ENCODE measurements at regions not wholly inside any gene's neighbourhood (a gene's known extent, or its start where the extent isn't known, plus 50 kb on each side); places are given as distances from the start of the nearest gene placed in this dataset.

DNA sequence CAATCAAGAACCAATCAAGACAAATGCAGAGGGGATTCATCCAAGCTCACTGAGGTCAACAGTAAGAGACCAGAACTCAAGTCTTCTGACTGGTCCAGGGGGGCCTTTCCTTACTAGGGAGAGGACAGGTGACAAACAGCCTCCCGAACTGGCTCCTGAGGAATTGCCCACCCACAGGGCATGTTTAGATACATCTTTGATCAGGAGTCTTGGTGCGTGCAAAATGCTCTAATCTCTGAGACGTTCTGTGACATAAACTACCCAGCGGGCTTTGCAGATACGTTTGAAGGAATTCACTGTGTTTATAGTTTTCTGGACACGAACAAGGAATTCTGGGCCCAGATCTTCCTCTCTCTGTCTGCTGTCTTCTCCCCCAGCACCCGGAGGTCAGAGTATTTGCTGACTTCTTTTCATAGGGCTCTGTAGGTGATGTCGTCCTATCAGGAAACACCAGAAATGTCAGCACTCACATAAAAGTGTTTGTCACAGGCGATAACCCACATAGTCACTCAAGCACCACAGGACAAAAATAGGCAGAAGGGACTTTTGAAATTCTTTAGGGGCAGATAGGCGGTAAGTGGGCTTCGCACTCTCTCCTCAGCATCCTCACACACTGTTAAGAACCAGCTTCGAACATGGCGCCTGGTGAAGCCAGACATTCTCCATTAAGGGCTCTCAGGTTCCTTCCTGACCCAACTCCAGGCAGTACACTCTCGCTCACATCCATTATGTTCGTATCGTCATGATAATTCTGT is 349.0 kb downstream of the CYRIA start:
- Histone ChIP-seq H3K9ac (ENCODE audit: low read depth, low read length, poor library complexity, severe bottlenecking) (no peak overlapping the region), H3K27me3 (ENCODE audit: insufficient read depth, low read length, poor library complexity, severe bottlenecking) (no peaks in the 10 kb centered on the region), H3K4me3 (ENCODE audit: low read length, poor library complexity, severe bottlenecking) (no peak overlapping the region), H3K4me1 (ENCODE audit: insufficient read depth, low read length, poor library complexity, severe bottlenecking) (peaks cover 26% of the 10 kb centered on the region), H4K20me1 (ENCODE audit: insufficient read depth, low read length, poor library complexity, severe bottlenecking) (no peaks in the 10 kb centered on the region), H3K9me3 (ENCODE audit: insufficient read depth, low read depth, low read length) (no peaks in the 10 kb centered on the region), H3K36me3 (ENCODE audit: insufficient read depth, low read length) (no peaks in the 10 kb centered on the region), H3K9me2 (replicated peaks; ENCODE audit: low read depth, low read length) (no peaks in the 10 kb centered on the region), H2AFZ (ENCODE audit: low read length) (no peak overlapping the region), H3F3A (ENCODE audit: low read depth) (no peaks in the 10 kb centered on the region), H3K79me2 (ENCODE audit: insufficient read depth, low read length) (no peaks in the 10 kb centered on the region), H3K4me2 (ENCODE audit: low read depth, low read length, poor library complexity, severe bottlenecking) (no peak overlapping the region)
- TF ChIP-seq, protein P1, sequence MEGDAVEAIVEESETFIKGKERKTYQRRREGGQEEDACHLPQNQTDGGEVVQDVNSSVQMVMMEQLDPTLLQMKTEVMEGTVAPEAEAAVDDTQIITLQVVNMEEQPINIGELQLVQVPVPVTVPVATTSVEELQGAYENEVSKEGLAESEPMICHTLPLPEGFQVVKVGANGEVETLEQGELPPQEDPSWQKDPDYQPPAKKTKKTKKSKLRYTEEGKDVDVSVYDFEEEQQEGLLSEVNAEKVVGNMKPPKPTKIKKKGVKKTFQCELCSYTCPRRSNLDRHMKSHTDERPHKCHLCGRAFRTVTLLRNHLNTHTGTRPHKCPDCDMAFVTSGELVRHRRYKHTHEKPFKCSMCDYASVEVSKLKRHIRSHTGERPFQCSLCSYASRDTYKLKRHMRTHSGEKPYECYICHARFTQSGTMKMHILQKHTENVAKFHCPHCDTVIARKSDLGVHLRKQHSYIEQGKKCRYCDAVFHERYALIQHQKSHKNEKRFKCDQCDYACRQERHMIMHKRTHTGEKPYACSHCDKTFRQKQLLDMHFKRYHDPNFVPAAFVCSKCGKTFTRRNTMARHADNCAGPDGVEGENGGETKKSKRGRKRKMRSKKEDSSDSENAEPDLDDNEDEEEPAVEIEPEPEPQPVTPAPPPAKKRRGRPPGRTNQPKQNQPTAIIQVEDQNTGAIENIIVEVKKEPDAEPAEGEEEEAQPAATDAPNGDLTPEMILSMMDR (conservative IDR thresholded peaks at IDR 0.05; ENCODE audit: low read length): no peak
- no peak for TF ChIP-seq EZH2phosphoT487 (IDR thresholded peaks at IDR 0.05; ENCODE audit: borderline replicate concordance)

DNA sequence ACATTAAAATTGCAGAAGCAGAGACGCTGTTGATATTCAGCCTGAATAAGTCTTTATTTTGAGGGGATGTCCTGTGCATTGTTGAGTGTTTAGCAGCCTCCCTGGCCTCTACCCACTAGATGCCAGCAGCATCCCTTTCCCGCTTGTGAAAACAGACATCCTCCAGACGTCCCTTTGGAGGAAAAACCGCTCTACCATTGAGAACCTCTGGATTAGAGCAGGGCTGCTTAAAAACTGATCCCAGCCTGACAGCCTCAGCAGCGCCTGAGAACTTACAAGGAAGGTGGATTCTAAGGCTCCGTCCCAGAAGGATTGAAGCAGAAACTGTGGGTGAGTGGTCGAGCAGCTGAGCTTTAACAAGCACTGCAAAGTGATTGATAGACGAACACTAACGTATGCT is 349.7 kb downstream of the CYRIA start:
- no peaks in the 10 kb centered on the region for H3K9me3 ChIP-seq (ENCODE audit: insufficient read depth, low read depth, low read length)
- H3K4me3 ChIP-seq (ENCODE audit: low read length, poor library complexity, severe bottlenecking): no peak overlapping the region
- no peaks in the 10 kb centered on the region for H4K20me1 ChIP-seq (ENCODE audit: insufficient read depth, low read length, poor library complexity, severe bottlenecking)
- no peaks in the 10 kb centered on the region for H3K9me2 ChIP-seq (replicated peaks; ENCODE audit: low read depth, low read length)
- no peaks in the 10 kb centered on the region for H3K36me3 ChIP-seq (ENCODE audit: insufficient read depth, low read length)
- H3K4me2 ChIP-seq (ENCODE audit: low read depth, low read length, poor library complexity, severe bottlenecking): no peak overlapping the region
- peaks cover 26% of the 10 kb centered on the region for H3K4me1 ChIP-seq (ENCODE audit: insufficient read depth, low read length, poor library complexity, severe bottlenecking)
- no peak for TF ChIP-seq EZH2phosphoT487 (IDR thresholded peaks at IDR 0.05; ENCODE audit: borderline replicate concordance)
- TF ChIP-seq, protein P1 (conservative IDR thresholded peaks at IDR 0.05; ENCODE audit: low read length): no peak
- H2AFZ ChIP-seq (ENCODE audit: low read length): no peak overlapping the region
- H3K27me3 ChIP-seq (ENCODE audit: insufficient read depth, low read length, poor library complexity, severe bottlenecking): no peaks in the 10 kb centered on the region
- no peak overlapping the region for H3K9ac ChIP-seq (ENCODE audit: low read depth, low read length, poor library complexity, severe bottlenecking)
- H3F3A ChIP-seq (ENCODE audit: low read depth): no peaks in the 10 kb centered on the region
- H3K79me2 ChIP-seq (ENCODE audit: insufficient read depth, low read length): no peaks in the 10 kb centered on the region

DNA sequence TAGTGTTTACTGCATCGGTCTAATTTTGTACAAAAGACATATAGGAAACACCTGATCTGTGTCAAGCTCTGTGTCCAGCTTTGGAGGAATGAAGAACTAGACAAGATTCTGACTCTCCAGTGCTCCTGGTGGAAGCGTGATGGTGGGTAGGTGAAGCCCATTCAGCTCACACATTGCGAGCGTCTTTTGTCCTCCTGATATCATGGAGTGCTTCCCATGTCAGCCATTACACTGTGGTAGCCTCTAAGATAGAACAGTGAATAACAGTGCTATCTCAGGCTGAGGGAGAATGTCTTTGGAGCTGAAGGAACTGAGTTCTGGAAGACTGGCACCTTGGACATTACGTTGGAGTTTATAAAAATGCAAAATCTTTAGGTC is 350.2 kb downstream of the CYRIA start:
- H3K36me3 ChIP-seq (ENCODE audit: insufficient read depth, low read length): no peaks in the 10 kb centered on the region
- no peaks in the 10 kb centered on the region for H3K9me2 ChIP-seq (replicated peaks; ENCODE audit: low read depth, low read length)
- H3K9ac ChIP-seq (ENCODE audit: low read depth, low read length, poor library complexity, severe bottlenecking): no peak overlapping the region
- no peak for TF ChIP-seq EZH2phosphoT487 (IDR thresholded peaks at IDR 0.05; ENCODE audit: borderline replicate concordance)
- TF ChIP-seq, protein P1 (conservative IDR thresholded peaks at IDR 0.05; ENCODE audit: low read length): no peak
- no peaks in the 10 kb centered on the region for H3K9me3 ChIP-seq (ENCODE audit: insufficient read depth, low read depth, low read length)
- H3K4me2 ChIP-seq (ENCODE audit: low read depth, low read length, poor library complexity, severe bottlenecking): no peak overlapping the region
- H3K4me3 ChIP-seq (ENCODE audit: low read length, poor library complexity, severe bottlenecking): no peak overlapping the region
- no peaks in the 10 kb centered on the region for H3F3A ChIP-seq (ENCODE audit: low read depth)
- no peaks in the 10 kb centered on the region for H4K20me1 ChIP-seq (ENCODE audit: insufficient read depth, low read length, poor library complexity, severe bottlenecking)
- no peak overlapping the region for H2AFZ ChIP-seq (ENCODE audit: low read length)
- no peaks in the 10 kb centered on the region for H3K27me3 ChIP-seq (ENCODE audit: insufficient read depth, low read length, poor library complexity, severe bottlenecking)
- H3K79me2 ChIP-seq (ENCODE audit: insufficient read depth, low read length): no peaks in the 10 kb centered on the region
- H3K4me1 ChIP-seq (ENCODE audit: insufficient read depth, low read length, poor library complexity, severe bottlenecking): peaks cover 26% of the 10 kb centered on the region
